Activated CD4-positive, alpha-beta T cell treated with anti-CD3 and anti-CD28 coated beads, Interleukin-2, amount 50 U/mL, for 4 hours (primary cell): ENCODE measurements at regions not wholly inside any gene's neighbourhood (a gene's known extent, or its start where the extent isn't known, plus 50 kb on each side); places are given as distances from the start of the nearest gene placed in this dataset.
A peak's percentile ranks its signal among the peaks of the same experiment; 100 is the strongest.
"Not testable (repeated sequence)": the region's sequence is repeated elsewhere in the genome, so short reads cannot be mapped to it uniquely, and the experiment has no call there.

Source experiments
- DNase-seq, 2 experiments: peaks; one replicate each; pipeline ENCODE4 v3.0.0-alpha.2; 2020

GRCh38 chr2:129827311-129828090 is 152.0 kb upstream of the RAB6C start:
- DNase-seq = no peak

DNA sequence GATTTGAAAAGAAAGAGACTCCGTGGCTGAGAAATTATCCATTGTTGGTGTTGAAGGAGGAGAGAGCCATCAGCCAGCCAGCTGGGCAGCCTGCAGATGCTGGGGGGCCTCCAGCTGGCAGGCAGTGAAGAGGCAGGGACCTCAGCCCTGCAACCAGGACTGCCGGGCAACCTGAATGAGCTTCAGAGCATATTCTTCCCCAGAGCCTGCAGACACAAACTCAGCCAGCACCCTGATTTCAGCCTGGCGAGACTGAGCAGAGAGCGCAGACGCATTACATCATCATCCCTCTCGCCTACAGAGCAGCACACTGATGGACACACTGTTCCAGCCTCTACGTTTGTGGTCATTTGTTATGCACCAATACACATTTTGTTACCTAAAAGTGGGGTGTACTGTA is 150.7 kb upstream of the RAB6C start:
- no peak for DNase-seq

GRCh38 chr2:129829588-129829987 is 149.9 kb upstream of the RAB6C start:
- no peak for DNase-seq

DNA sequence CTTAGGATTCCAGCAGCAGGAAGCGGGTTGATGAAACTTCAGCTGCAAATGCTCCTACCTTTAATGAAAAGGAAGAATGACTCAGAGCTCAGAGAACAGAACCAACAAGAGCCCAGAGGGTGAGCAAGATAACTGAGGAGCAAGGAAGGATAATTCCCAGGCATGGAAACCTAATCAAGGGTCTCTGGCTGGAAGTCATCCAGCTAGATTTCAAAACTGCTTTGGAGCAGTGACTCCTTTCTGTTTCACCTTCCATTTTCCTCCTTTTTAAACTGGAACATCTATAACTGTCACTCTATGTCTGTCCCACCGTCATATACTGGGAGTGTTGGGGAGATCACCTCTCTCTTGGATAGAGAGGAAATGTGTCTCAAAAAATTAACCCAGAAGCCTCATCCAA is 148.4 kb upstream of the RAB6C start:
- DNase-seq = no peak

GRCh38 chr2:129833465-129833864 is 146.0 kb upstream of the RAB6C start:
- not testable (repeated sequence) for DNase-seq

GRCh38 chr2:129847043-129847442 is 132.4 kb upstream of the RAB6C start:
- DNase-seq = no peak

GRCh38 chr2:129849559-129850160 is 129.8 kb upstream of the RAB6C start:
- DNase-seq = no peak

- no peak for DNase-seq
These were observed 122.3 kb upstream of the RAB6C start for GRCh38 chr2:129857200-129857599.

DNA sequence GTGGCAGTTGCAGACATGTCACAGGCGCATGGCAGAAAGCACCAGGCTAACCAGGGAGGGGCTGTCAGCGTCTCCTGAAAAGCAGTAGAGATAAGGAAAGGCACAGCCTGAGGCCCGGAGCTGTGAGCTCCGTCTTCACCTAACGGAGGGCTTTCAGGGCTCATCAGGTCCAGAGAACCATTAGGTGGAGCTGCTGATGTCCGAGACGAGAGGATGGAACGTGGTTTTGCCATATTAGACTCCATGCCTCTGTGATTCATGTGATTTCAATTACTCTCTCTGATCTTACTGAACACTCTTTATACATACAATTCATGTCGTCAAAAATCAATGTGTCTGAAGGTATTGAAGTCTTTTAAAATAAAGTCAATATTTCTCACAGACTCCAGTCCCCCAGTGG is 120.3 kb upstream of the RAB6C start:
- DNase-seq = no peak

- DNase-seq = no peak
These were observed 119.4 kb upstream of the RAB6C start for GRCh38 chr2:129860088-129860487.

DNA sequence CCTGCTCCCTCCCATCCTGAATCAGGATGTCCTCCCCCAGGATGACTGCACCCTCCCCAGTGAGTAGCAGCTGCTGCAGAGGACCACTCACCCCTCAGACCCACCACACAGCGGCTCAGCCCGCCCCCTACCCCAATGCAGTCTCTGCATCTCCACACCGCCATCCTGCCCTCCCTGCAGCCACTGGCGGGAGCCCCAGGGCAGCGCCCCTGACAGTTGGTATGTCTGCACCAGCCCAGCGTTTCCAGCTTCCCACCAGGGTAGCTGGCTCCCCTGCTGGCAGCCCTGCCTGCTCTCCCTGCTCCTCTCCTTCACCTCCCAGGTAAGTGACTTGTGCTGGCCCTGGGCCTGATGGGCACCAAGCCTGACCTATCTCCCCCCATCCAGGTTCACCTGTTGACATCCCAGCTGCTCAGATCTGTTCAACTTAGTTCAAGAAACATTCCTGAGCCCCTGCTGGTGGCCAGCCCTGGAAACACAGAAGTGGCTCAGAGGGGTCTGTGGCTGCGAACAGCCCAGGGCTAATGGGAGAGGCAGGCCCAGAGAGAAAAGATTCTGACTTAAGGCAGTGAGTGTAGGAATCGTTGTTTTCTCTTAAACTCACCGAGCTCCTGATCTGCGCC is 117.7 kb upstream of the RAB6C start:
- DNase-seq = no peak

GRCh38 chr2:129862668-129863067 is 116.8 kb upstream of the RAB6C start:
- no peak for DNase-seq

DNA sequence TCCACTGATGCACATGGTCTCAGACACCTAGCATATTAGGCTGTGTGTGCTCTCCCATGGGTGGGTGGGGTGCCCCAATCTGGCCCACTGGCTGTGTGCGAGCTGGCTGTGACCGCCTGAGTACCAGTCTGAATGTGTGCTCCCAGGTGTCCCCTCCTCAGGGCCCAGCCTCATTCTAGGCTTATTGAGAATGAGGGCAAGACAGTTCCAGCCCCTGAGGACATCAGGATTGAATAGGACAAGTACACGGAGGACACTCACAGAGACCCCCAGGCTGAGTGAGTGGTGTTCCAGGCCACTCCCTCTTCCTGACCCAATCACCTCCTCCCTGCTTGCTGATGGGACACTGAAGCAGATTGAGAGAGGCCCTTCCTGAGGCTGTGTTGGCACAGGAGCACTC is 116.1 kb upstream of the RAB6C start:
- DNase-seq = no peak

- DNase-seq = no peak
These were observed 114.7 kb upstream of the RAB6C start for GRCh38 chr2:129864719-129865118.

GRCh38 chr2:129865976-129866375 is 113.5 kb upstream of the RAB6C start:
- no peak for DNase-seq

- no peak for DNase-seq
These were observed 113.1 kb upstream of the RAB6C start for GRCh38 chr2:129866391-129866790.

- no peak for DNase-seq
These were observed 111.3 kb upstream of the RAB6C start for GRCh38 chr2:129868151-129868550.

DNA sequence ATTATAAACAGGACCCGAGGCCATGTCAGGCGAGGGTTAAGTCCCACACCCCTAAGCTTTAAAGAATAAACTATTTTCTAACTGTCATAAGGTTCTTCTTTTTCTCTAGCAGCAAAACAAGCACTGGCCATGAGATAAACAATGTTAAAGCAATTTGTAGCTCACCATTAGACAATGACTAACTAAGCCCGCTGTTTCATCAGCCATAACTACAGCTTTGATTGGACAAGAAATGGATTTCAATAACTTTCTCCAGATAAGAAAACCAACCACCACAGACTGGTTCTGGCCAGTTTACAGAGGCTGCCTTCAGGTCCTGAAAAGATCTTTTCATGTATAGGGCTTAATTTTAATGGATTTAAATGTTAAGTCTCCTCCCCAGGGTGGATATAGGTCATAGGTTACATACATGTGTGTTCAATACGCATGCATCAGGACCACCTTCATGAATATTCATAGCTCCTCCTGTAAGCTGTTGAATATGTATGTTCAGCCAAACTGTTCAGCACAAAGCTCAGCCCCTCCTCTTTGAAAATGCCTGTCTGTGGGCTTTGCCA is 108.7 kb upstream of the RAB6C start:
- DNase-seq = no peak

DNA sequence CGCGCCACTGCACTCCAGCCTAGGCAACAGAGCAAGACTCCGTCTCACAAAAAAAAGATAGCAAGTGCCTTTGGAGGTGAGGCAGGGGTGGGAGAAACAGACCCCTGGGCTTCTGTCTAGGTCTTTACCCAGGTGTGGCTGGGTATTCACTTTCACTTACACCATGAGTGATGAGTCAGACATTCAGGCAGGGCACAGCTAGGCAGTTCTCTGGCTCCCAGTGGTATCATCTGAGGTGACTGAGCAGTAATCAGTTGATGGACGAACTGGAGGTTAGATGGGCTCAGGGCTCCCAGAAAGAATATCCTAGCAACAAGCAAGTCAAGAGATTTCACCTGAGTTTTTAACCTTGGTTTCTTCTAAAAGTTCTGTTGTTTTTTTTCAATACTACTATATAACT is 107.0 kb upstream of the RAB6C start:
- no peak for DNase-seq

DNA sequence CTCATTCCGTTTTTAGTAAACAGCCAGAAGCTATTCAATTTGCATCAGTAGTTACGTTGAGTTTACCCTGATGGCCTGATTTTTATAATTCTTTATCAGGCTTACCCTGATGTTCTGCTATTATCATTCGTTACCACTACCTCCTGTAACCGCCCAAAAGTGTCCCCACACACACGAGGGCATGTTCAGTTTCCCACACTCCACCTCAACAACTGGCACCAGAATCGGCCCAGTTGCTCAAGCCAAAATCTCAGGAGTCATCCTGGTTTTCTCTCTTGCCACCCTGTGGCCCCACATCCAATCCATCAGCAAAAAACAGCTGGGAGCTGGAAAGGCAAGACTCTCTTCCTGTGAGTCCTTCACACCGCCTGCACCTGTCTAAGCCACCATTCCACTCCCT is 102.9 kb upstream of the RAB6C start:
- DNase-seq = no peak

- peak; percentile 81 to 82 for DNase-seq
These were observed 102.2 kb upstream of the RAB6C start for GRCh38 chr2:129877289-129877741.

DNA sequence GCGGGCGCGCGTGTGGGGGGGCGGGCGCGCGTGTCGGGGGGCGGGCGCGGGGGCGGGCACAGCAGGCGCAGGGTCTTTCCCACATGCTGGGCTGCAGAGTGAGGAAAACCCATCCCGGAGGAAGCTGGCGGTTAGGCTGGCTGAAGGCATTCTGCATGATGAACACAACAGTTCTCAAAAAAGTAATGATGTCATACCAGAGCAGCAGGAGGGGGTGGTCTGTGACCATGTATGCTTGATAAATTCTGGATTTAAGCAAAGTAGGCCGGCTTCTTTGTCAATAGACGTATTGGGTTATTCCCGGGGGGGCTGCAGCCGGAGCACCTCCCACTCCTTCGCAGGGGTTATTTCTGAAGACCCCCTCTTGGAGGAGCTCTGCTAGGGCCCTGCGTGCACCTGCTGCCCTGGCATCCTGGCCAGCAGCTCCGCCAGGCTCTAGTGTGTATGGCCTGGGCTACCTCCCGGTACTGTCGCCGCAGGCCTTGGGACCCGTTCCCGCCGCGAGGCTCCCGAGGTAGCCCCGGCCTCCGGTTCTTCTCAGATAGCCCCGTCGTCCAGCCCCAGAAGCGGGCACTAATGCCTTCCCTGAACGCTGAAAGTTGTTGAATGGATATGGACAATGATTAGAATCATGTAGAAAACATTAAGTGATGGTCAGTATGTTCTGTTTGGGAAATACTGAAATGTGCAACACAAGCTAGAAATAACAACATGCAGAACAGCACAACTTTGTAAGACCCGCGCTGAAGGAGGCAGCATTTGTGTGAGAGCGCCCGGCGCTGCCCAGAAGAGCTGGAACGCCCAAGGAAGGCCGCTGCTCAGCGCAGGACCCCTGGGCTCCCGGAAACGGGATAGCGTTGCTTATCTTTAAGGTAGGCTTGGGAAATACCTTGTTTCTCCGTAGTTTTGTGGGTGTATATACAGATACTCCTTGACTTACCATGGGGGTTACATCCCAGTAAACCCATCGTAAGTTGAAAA is 101.4 kb upstream of the RAB6C start:
- no peak for DNase-seq
